ENCODE measurements at regions not wholly inside any gene's neighbourhood (a gene's known extent, or its start where the extent isn't known, plus 50 kb on each side); places are given as distances from the start of the nearest gene placed in this dataset.

GRCh38 chr6:47922391-47922790, 140.6 kb downstream of the OPN5 start:
- Mint-ChIP-seq H3K27ac (no peak overlapping the region), H3K9me3 (no peaks in the 10 kb centered on the region), H3K4me3 (no peak overlapping the region), H3K36me3 (ENCODE audit: low read depth) (no peaks in the 10 kb centered on the region), H3K27me3 (no peaks in the 10 kb centered on the region), H3K4me1 (no peaks in the 10 kb centered on the region)
- intact Hi-C loops (cut with micrococcal nuclease), result no loop called here
- POLR2A ChIA-PET, result no interaction called here
- no peak for ATAC-seq (ENCODE audit: low read depth)
- no peak for DNase-seq
- TF ChIP-seq, protein P1, sequence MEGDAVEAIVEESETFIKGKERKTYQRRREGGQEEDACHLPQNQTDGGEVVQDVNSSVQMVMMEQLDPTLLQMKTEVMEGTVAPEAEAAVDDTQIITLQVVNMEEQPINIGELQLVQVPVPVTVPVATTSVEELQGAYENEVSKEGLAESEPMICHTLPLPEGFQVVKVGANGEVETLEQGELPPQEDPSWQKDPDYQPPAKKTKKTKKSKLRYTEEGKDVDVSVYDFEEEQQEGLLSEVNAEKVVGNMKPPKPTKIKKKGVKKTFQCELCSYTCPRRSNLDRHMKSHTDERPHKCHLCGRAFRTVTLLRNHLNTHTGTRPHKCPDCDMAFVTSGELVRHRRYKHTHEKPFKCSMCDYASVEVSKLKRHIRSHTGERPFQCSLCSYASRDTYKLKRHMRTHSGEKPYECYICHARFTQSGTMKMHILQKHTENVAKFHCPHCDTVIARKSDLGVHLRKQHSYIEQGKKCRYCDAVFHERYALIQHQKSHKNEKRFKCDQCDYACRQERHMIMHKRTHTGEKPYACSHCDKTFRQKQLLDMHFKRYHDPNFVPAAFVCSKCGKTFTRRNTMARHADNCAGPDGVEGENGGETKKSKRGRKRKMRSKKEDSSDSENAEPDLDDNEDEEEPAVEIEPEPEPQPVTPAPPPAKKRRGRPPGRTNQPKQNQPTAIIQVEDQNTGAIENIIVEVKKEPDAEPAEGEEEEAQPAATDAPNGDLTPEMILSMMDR (IDR thresholded peaks at IDR 0.05), result no peak
- CTCF ChIA-PET, result no interaction called here

DNA sequence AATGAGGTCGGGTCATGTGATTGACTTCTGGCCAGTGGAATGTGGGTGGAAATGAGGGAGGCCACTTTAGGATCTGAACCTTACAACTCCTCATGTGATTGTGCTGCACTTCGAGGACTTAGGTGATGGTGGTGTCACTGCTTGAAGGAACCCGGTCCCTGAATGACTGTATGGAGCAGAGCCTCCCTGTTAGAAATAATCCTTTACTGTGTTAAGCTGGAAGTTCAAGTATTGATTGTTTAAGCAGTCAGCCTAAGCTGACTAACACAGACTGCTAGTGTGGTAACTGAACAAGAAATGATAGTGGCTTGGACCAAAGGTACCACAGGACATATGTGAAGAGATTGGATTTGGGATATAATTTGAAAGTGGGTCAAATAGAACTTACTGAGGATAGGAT, 138.0 kb downstream of the OPN5 start:
- POLR2A ChIA-PET, result no interaction called here
- Mint-ChIP-seq H3K27me3 (no peaks in the 10 kb centered on the region), H3K36me3 (ENCODE audit: low read depth) (no peaks in the 10 kb centered on the region), H3K9me3 (no peaks in the 10 kb centered on the region), H3K4me3 (no peak overlapping the region), H3K27ac (no peak overlapping the region), H3K4me1 (no peaks in the 10 kb centered on the region)
- intact Hi-C loops (cut with micrococcal nuclease), result no loop called here
- DNase-seq, result no peak
- TF ChIP-seq, protein P1 (IDR thresholded peaks at IDR 0.05), result no peak
- CTCF ChIA-PET, result no interaction called here
- no peak for ATAC-seq (ENCODE audit: low read depth)

DNA sequence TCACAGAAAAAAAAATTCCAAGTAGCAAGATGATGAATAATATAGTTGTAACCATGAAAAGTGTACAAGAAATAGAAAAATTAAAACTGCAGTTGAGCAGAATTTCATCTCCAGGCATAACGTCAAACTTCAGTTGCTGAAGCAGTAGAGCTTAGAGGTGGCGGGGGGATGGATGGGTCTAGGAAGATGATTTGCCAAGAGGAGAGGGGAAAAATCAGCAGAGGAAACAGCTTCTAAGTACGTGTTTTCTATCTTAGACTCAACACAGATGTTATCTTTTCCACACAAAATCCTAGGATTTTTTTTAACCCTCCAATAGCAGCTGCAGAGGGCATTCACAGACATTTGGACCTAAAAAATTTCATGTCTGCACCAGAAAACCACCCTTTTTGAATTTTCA, 136.0 kb downstream of the OPN5 start:
- Mint-ChIP-seq H3K36me3 (ENCODE audit: low read depth) (no peaks in the 10 kb centered on the region), H3K27me3 (no peaks in the 10 kb centered on the region), H3K4me1 (no peaks in the 10 kb centered on the region), H3K9me3 (no peaks in the 10 kb centered on the region), H3K27ac (no peak overlapping the region), H3K4me3 (no peak overlapping the region)
- ATAC-seq (ENCODE audit: low read depth) (no peak), DNase-seq (no peak)
- CTCF ChIA-PET, result no interaction called here
- POLR2A ChIA-PET, result no interaction called here
- TF ChIP-seq, protein P1 (IDR thresholded peaks at IDR 0.05), result no peak
- intact Hi-C loops (cut with micrococcal nuclease), result no loop called here

GRCh38 chr6:47917202-47917601, 135.4 kb downstream of the OPN5 start:
- intact Hi-C loops (cut with micrococcal nuclease), result no loop called here
- CTCF ChIA-PET, result no interaction called here
- no peaks in the 10 kb centered on the region for H3K4me1 Mint-ChIP-seq
- no peak for DNase-seq
- TF ChIP-seq, protein P1 (IDR thresholded peaks at IDR 0.05), result no peak
- H3K27ac Mint-ChIP-seq, result no peak overlapping the region
- ATAC-seq (ENCODE audit: low read depth), result no peak
- POLR2A ChIA-PET, result no interaction called here
- no peak overlapping the region for H3K4me3 Mint-ChIP-seq
- H3K9me3 Mint-ChIP-seq, result no peaks in the 10 kb centered on the region
- no peaks in the 10 kb centered on the region for H3K36me3 Mint-ChIP-seq (ENCODE audit: low read depth)
- H3K27me3 Mint-ChIP-seq, result no peaks in the 10 kb centered on the region

- intact Hi-C loops (cut with micrococcal nuclease), result no loop called here
- ATAC-seq (ENCODE audit: low read depth), result no peak
- POLR2A ChIA-PET, result no interaction called here
- TF ChIP-seq, protein P1 (IDR thresholded peaks at IDR 0.05), result no peak
- H3K36me3 Mint-ChIP-seq (ENCODE audit: low read depth), result no peaks in the 10 kb centered on the region
- no peaks in the 10 kb centered on the region for H3K4me1 Mint-ChIP-seq
- no peaks in the 10 kb centered on the region for H3K27me3 Mint-ChIP-seq
- no peak overlapping the region for H3K4me3 Mint-ChIP-seq
- H3K9me3 Mint-ChIP-seq, result no peaks in the 10 kb centered on the region
- no peak overlapping the region for H3K27ac Mint-ChIP-seq
- CTCF ChIA-PET, result no interaction called here
- DNase-seq, result no peak
These were observed 133.2 kb downstream of the OPN5 start for GRCh38 chr6:47915017-47915416.

All from activated B cell treated with CpG ODN at 0.5 μM for 24 hours (primary cell).